ENCODE measurements at regions not wholly inside any gene's neighbourhood (a gene's known extent, or its start where the extent isn't known, plus 50 kb on each side); places are given as distances from the start of the nearest gene placed in this dataset.

DNA sequence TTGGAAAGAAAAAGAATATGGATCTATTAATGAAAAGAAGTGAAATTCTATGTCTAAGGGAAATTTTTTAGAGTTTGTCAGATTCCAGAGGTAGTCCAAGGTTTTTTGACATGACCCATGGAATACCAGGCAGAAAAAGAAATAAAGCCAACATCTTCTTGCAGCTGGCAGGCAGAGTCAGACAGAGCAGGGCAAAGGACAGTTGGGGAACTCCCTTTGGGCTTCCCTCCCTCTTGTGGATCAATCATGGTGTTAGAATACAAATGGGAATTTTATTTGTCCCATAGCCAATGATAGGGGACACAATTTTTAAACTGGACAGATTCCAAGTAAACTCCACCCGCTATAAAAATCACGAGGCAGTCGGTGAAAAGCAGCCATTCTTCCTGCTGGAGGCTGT is 92.1 kb upstream of the TAB2 start:
- H3K27me3 ChIP-seq: no peaks in the 10 kb centered on the region
- no peaks in the 10 kb centered on the region for H3K36me3 ChIP-seq (replicated peaks in 1 of 2)
- no peaks in the 10 kb centered on the region for H3K9me3 ChIP-seq (replicated peaks in 1 of 3)
- no peak overlapping the region for H3K27ac ChIP-seq
- intact Hi-C loops (cut with DNase I): no loop called here
- TF ChIP-seq POLR2A (IDR thresholded peaks at IDR 0.05): no peak
- TF ChIP-seq, protein P1, sequence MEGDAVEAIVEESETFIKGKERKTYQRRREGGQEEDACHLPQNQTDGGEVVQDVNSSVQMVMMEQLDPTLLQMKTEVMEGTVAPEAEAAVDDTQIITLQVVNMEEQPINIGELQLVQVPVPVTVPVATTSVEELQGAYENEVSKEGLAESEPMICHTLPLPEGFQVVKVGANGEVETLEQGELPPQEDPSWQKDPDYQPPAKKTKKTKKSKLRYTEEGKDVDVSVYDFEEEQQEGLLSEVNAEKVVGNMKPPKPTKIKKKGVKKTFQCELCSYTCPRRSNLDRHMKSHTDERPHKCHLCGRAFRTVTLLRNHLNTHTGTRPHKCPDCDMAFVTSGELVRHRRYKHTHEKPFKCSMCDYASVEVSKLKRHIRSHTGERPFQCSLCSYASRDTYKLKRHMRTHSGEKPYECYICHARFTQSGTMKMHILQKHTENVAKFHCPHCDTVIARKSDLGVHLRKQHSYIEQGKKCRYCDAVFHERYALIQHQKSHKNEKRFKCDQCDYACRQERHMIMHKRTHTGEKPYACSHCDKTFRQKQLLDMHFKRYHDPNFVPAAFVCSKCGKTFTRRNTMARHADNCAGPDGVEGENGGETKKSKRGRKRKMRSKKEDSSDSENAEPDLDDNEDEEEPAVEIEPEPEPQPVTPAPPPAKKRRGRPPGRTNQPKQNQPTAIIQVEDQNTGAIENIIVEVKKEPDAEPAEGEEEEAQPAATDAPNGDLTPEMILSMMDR (IDR thresholded peaks at IDR 0.05): no peak
- no peaks in the 10 kb centered on the region for H3K4me1 ChIP-seq (replicated peaks in 1 of 2)
- DNase-seq: no peak
- no peak overlapping the region for H3K4me3 ChIP-seq
- WGBS, 4 donors: 76 to 93% (median 81%) methylated on average over 3 of the region's 3 CpGs

DNA sequence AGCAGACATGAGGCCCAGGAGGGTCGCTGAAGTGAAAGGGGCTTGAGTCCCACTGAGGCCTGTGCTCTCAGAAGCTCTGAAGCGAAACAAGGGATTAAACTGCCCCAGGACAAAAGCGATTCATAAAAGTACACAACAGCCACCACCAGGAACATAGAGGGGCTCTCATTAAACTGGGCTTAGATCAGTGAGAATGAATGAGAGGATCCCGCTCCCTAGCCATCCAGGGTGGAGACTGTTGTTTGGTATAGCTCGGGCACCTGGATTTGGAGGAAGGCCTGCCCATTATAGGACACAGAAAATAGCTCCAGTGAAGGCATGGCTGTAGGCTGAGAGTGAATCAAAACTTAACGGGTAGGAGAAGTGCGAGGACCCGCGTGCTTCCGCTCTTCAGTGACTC is 91.6 kb upstream of the TAB2 start:
- intact Hi-C loops (cut with DNase I): no loop called here
- no peak for DNase-seq
- H3K27ac ChIP-seq: no peak overlapping the region
- WGBS, 4 donors: 88 to 96% (median 93%) methylated on average over 10 of the region's 10 CpGs
- no peaks in the 10 kb centered on the region for H3K36me3 ChIP-seq (replicated peaks in 1 of 2)
- TF ChIP-seq, protein P1 (IDR thresholded peaks at IDR 0.05): no peak
- TF ChIP-seq POLR2A (IDR thresholded peaks at IDR 0.05): no peak
- no peak overlapping the region for H3K4me3 ChIP-seq
- H3K4me1 ChIP-seq (replicated peaks in 1 of 2): no peaks in the 10 kb centered on the region
- H3K9me3 ChIP-seq (replicated peaks in 1 of 3): no peaks in the 10 kb centered on the region
- H3K27me3 ChIP-seq: no peaks in the 10 kb centered on the region

DNA sequence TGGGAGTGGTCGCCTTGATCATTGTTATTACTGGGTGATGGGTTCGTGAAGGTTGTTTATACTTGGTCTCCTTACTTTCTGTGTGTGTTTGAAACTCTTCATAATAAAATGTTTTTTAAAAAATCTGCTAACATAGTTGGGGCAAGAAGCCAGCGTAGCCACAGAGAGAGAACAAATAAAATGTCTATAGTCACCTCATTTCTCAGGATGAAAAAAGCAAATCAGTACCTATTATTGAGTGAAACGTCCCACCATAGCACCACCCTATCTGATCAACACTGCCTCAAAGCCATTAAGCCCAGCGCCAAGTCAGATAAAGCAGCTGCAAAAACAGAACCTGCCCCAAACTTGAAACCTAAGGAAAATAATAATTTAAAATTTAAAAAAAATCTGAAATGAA is 89.7 kb upstream of the TAB2 start:
- H3K27ac ChIP-seq: no peak overlapping the region

DNA sequence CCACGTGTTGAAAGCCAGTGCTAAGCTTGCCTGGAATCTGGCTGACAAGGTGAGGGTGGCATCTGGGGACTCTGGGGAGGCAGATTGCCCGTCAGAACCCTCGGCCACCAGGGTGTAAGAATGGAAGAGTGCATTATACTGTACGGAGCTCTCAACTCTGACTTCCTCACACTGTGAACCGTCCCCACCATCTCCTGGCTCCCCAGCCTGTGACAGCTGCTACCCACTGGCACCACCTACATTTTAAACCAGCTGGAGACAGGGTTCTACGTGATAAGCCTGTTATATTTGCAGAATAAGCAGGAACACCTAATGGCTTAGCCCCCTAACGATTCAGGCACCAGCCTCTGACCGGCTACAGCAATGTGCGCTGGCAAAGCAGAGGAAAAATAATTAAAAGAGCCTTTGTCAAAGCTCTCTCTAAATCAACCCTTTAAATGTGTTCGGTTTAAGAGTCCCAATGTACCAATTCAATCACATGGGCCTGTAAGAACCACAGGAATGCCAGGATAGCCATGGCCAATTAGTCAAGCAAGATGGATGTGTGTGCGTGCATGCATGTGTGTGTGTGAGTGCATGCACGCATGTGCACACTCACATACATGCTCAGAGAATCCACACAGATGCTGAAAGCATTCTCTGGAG is 89.1 kb upstream of the TAB2 start:
- Histone ChIP-seq H3K9me3 (replicated peaks in 1 of 3) (no peaks in the 10 kb centered on the region), H3K4me3 (no peak overlapping the region), H3K27ac (no peak overlapping the region), H3K36me3 (replicated peaks in 1 of 2) (no peaks in the 10 kb centered on the region), H3K4me1 (replicated peaks in 1 of 2) (peaks cover 0 to 5% of the 10 kb centered on the region in 2 donors), H3K27me3 (no peaks in the 10 kb centered on the region)
- intact Hi-C loops (cut with DNase I): no loop called here
- WGBS, 4 donors: 73 to 85% (median 78%) methylated on average over 12 of the region's 12 CpGs
- TF ChIP-seq, protein P1 (IDR thresholded peaks at IDR 0.05): no peak
- no peak for TF ChIP-seq POLR2A (IDR thresholded peaks at IDR 0.05)
- no peak for DNase-seq

More for the DNA sequence above, 89.7 kb upstream of the TAB2 start:
- DNase-seq: no peak
- no peaks in the 10 kb centered on the region for H3K36me3 ChIP-seq (replicated peaks in 1 of 2)
- H3K4me3 ChIP-seq: no peak overlapping the region
- no peak for TF ChIP-seq POLR2A (IDR thresholded peaks at IDR 0.05)
- TF ChIP-seq, protein P1 (IDR thresholded peaks at IDR 0.05): no peak
- no peaks in the 10 kb centered on the region for H3K4me1 ChIP-seq (replicated peaks in 1 of 2)
- WGBS, 4 donors: 80 to 82% (median 82%) methylated on average over 5 of the region's 5 CpGs
- intact Hi-C loops (cut with DNase I): no loop called here
- H3K27me3 ChIP-seq: no peaks in the 10 kb centered on the region
- H3K9me3 ChIP-seq (replicated peaks in 1 of 3): no peaks in the 10 kb centered on the region

Measured in adrenal gland (tissue), 9 donors.